NCI-H1930 (cell line): ENCODE measurements at regions not wholly inside any gene's neighbourhood (a gene's known extent, or its start where the extent isn't known, plus 50 kb on each side); places are given as distances from the start of the nearest gene placed in this dataset.

Experiments used
- DNase-seq, 2 experiments: peaks; one replicate each; lab custom pipeline; 2025; lab: John Stamatoyannopoulos, UW

- DNase-seq = no peak
These were observed 56.9 kb upstream of the VOPP1 start for GRCh38 chr7:55629051-55629677.

- no peak for DNase-seq
These were observed 52.5 kb upstream of the VOPP1 start for GRCh38 chr7:55624813-55625212.

DNA sequence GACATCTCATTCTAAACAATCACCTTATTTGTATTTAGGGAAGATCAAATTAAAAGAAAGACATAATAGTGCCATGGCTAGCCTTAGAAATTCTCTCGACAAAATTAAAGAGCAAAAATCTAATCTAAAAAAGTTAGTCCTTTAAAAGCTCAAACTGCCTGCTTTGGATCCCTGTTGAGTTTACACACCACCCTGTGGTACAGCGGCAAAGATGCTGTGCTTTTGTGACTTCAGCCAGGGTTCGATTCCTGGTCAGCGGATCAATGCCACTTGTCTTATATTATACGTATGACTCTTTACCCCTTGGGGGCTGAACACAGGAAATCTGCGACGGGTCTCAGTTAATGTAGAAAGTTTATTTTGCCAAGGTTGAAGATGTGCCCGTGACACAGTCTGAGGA, 51.3 kb upstream of the VOPP1 start:
- no peak for DNase-seq

- DNase-seq = no peak
These were observed 49.9 kb upstream of the VOPP1 start for GRCh38 chr7:55622241-55622640.
